ENCODE measurements at regions not wholly inside any gene's neighbourhood (a gene's known extent, or its start where the extent isn't known, plus 50 kb on each side); places are given as distances from the start of the nearest gene placed in this dataset.

DNA sequence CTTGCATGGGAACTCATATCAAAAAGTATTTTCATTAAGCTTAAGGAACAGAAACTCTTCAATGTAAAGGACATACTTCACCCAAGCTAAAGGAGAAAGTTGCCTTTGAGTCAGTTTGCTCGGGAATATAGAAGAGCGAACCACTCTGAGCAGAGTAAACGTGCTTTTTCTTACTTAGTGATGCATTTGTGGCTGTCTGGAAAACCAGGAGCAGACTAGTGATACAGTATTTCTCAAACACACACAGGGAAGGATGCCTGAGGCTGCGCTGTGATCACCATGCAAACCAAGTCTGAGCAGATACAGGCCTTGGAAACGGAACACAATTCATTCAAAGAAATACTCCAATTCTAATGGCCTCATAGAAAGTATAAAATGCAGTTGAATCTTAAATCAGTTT lies 121.0 kb upstream of the CDIN1 start:
- Histone ChIP-seq H3K4me1 (no peaks in the 10 kb centered on the region), H3K9me3 (ENCODE audit: low read depth) (no peaks in the 10 kb centered on the region), H3F3A (ENCODE audit: low read depth) (no peaks in the 10 kb centered on the region), H3K27me3 (no peaks in the 10 kb centered on the region), H3K4me2 (no peak overlapping the region), H2AFZ (replicated peaks) (no peak overlapping the region), H4K20me1 (ENCODE audit: low read depth) (no peaks in the 10 kb centered on the region), H3K36me3 (peaks cover 2% of the 10 kb centered on the region), H3K4me3 (no peak overlapping the region), H3K27ac (no peak overlapping the region), H3K79me2 (ENCODE audit: low read depth) (no peaks in the 10 kb centered on the region), H3K9ac (no peak overlapping the region)
- no peak for TF ChIP-seq EZH2phosphoT487 (IDR thresholded peaks at IDR 0.05)
- TF ChIP-seq, protein P1, sequence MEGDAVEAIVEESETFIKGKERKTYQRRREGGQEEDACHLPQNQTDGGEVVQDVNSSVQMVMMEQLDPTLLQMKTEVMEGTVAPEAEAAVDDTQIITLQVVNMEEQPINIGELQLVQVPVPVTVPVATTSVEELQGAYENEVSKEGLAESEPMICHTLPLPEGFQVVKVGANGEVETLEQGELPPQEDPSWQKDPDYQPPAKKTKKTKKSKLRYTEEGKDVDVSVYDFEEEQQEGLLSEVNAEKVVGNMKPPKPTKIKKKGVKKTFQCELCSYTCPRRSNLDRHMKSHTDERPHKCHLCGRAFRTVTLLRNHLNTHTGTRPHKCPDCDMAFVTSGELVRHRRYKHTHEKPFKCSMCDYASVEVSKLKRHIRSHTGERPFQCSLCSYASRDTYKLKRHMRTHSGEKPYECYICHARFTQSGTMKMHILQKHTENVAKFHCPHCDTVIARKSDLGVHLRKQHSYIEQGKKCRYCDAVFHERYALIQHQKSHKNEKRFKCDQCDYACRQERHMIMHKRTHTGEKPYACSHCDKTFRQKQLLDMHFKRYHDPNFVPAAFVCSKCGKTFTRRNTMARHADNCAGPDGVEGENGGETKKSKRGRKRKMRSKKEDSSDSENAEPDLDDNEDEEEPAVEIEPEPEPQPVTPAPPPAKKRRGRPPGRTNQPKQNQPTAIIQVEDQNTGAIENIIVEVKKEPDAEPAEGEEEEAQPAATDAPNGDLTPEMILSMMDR (IDR thresholded peaks at IDR 0.05), result no peak
- TF ChIP-seq EZH2 (IDR thresholded peaks at IDR 0.05), result no peak
- no peak for DNase-seq (ENCODE audit: low spot score)
- Mint-ChIP-seq H3K27me3 (ENCODE audit: insufficient read depth, low read depth) (peaks cover 3% of the 10 kb centered on the region), H3K36me3 (no peaks in the 10 kb centered on the region), H3K4me3 (no peak overlapping the region), H3K4me1 (peaks cover 3% of the 10 kb centered on the region), H3K9me3 (peaks cover 19% of the 10 kb centered on the region), H3K27ac (no peak overlapping the region)

- Mint-ChIP-seq H3K27ac (no peak overlapping the region), H3K27me3 (ENCODE audit: insufficient read depth, low read depth) (peaks cover 3% of the 10 kb centered on the region), H3K36me3 (no peaks in the 10 kb centered on the region), H3K4me1 (peaks cover 9% of the 10 kb centered on the region), H3K9me3 (peaks cover 19% of the 10 kb centered on the region), H3K4me3 (no peak overlapping the region)
- Histone ChIP-seq H3K9me3 (ENCODE audit: low read depth) (no peaks in the 10 kb centered on the region), H3K27me3 (no peaks in the 10 kb centered on the region), H3K36me3 (peaks cover 2% of the 10 kb centered on the region), H3K4me2 (no peak overlapping the region), H3K4me3 (no peak overlapping the region), H4K20me1 (ENCODE audit: low read depth) (no peaks in the 10 kb centered on the region), H3F3A (ENCODE audit: low read depth) (no peaks in the 10 kb centered on the region), H3K4me1 (no peaks in the 10 kb centered on the region), H3K27ac (no peak overlapping the region), H3K9ac (no peak overlapping the region), H2AFZ (replicated peaks) (no peak overlapping the region), H3K79me2 (ENCODE audit: low read depth) (no peaks in the 10 kb centered on the region)
- DNase-seq (ENCODE audit: low spot score), result no peak
- TF ChIP-seq, protein P1 (IDR thresholded peaks at IDR 0.05), result no peak
- no peak for TF ChIP-seq EZH2 (IDR thresholded peaks at IDR 0.05)
- TF ChIP-seq EZH2phosphoT487 (IDR thresholded peaks at IDR 0.05), result no peak
Measured at GRCh38 chr15:36465304-36465703, 114.1 kb upstream of the CDIN1 start.

- Mint-ChIP-seq H3K27ac (no peak overlapping the region), H3K9me3 (no peaks in the 10 kb centered on the region), H3K27me3 (ENCODE audit: insufficient read depth, low read depth) (no peaks in the 10 kb centered on the region), H3K4me1 (peaks cover 9% of the 10 kb centered on the region), H3K4me3 (no peak overlapping the region), H3K36me3 (no peaks in the 10 kb centered on the region)
- Histone ChIP-seq H2AFZ (replicated peaks) (no peak overlapping the region), H3K36me3 (no peaks in the 10 kb centered on the region), H3K4me3 (no peak overlapping the region), H3K79me2 (ENCODE audit: low read depth) (no peaks in the 10 kb centered on the region), H3K4me2 (no peak overlapping the region), H4K20me1 (ENCODE audit: low read depth) (no peaks in the 10 kb centered on the region), H3F3A (ENCODE audit: low read depth) (no peaks in the 10 kb centered on the region), H3K27me3 (no peaks in the 10 kb centered on the region), H3K9me3 (ENCODE audit: low read depth) (no peaks in the 10 kb centered on the region), H3K27ac (no peak overlapping the region), H3K4me1 (no peaks in the 10 kb centered on the region), H3K9ac (no peak overlapping the region)
- TF ChIP-seq, protein P1 (IDR thresholded peaks at IDR 0.05), result no peak
- TF ChIP-seq EZH2phosphoT487 (IDR thresholded peaks at IDR 0.05) (no peak), EZH2 (IDR thresholded peaks at IDR 0.05) (no peak)
- DNase-seq (ENCODE audit: low spot score), result no peak
Measured at GRCh38 chr15:36468746-36469145, 110.7 kb upstream of the CDIN1 start.

Data from neural progenitor cell (in vitro differentiated cells).